Globus pallidus (tissue), 1 donor: ENCODE measurements at regions not wholly inside any gene's neighbourhood (a gene's known extent, or its start where the extent isn't known, plus 50 kb on each side); places are given as distances from the start of the nearest gene placed in this dataset.
"Not testable (repeated sequence)": the region's sequence is repeated elsewhere in the genome, so short reads cannot be mapped to it uniquely, and the experiment has no call there.

Source experiments
- DNase-seq: peaks from one replicate; pipeline ENCODE4 v3.0.0-alpha.2; 2015; ENCODE audit warnings: low spot score

DNA sequence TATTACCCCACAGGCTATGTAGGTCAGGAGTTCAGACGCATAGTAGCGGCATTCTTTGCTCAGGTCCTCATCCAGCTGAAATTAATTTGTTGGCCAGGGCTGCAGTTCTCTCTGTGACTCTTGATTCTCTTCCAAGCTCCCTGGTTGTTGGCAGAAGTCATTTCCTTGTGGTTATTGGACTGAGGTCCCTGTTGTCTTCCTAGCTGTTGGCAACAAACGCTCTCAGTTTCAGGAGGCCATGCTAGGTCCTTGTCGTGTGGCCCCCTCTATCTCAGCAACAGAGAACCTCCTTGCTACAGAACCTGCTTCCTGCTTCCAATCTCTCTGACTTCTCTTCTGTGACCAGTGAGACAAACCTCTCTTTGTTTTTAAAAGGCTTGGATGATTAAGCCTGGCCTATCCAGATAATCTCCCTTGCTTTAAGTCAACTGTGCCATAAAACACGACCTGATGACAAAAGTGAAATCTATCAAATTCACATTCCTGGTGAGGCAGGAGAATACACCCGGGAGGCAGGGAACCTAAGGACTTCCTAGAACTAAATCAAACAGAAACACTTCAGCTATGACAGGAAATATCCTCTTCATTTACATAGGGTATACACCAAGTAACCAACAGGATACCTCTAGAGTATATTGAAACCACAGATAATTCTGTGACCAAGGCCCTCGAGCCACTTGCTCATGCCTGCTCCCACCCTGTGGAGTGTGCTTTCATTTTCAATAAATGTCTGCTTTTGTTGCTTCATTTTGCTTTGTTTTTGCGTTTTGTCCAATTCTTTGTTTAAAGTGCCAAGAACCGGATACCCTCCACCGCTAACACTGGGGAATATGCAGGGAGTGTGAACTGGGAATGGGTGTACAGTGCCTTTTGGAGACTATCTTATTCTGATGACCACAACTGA is 196.0 kb downstream of the BTBD3 start:
- DNase-seq = peak; percentile 64

DNA sequence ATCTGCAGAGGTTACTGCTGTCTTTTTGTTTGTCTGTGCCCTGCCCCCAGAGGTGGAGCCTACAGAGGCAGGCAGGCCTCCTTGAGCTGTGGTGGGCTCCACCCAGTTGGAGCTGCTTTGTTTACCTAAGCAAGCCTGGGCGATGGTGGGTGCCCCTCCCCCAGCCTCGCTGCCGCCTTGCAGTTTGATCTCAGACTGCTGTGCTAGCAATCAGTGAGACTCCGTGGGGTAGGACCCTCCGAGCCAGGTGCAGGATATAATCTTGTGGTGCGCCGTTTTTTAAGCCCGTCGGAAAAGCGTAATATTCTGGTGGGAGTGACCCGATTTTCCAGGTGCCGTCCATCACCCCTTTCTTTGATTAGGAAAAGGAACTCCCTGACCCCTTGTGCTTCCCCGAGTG is 211.4 kb downstream of the BTBD3 start:
- DNase-seq = not testable (repeated sequence)

DNA sequence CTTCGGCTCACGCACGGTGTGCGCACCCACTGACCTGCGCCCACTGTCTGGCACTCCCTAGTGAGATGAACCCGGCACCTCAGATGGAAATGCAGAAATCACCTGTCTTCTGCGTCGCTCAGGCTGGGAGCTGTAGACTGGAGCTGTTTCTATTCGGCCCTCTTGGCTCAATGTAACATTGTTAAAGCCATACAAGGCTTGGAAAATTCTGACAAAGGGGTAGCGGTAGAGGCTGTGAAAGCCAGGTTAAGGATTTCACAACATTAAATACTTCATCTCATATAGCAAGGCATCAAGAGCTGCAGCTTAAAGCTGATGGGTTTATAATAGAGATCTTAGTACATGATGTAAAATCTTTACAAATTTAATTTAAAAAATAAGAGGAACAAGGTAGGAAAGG is 211.8 kb downstream of the BTBD3 start:
- DNase-seq = not testable (repeated sequence)

DNA sequence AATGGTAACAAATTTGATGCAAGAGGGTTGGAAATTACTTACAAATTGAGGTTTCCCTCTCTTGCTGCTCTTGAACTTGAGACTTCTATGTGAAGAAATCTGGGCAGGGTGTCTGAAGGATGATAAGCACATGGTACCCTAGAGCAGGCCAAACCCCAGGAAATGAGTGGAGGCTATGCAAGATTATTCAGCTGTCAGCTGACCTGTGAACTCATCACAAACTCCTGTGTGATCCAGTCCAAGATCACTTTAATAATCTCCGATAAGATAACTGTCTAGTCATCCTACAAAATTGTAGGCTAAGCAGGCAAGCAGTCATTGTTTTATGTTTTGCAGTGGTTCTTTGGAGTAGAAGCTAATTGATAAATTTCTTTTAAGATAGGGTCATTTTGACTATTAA is 213.1 kb downstream of the BTBD3 start:
- no peak for DNase-seq

DNA sequence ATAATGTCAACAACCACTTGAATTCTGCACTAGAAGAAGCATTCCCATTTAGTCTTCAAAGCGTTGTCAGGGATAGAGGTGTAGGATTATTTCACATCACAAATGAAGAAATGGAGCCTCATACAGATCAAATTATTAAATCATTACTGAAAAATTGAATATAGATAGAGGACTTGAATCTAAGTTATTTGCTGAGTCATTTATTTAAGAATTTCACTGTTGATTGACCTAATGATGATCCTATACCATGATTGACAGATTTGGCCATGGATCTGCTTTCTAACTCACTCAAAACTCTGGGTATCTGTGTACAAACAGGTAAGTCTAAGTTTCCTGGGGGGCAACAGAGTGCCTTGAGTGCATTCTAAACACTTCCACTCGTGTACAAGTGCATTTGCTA is 215.9 kb downstream of the BTBD3 start:
- DNase-seq = no peak

DNA sequence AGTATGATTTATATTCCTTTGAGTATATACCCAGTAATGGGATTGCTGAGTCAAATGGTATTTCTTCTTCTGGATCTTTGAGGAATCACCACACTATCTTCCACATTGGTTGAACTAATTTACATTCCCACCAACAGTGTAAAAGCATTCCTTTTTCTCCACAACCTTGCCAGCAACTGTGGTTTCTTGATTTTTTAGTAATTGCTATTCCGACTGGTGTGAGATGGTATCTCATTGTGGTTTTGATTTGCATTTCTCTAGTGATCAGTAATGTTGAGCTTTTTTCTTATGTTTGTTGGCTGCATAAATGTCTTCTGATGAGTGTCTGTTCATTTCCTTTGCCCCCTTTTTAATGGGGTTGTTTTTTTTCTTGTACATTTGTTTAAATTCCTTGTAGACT is 228.3 kb downstream of the BTBD3 start:
- not testable (repeated sequence) for DNase-seq

DNA sequence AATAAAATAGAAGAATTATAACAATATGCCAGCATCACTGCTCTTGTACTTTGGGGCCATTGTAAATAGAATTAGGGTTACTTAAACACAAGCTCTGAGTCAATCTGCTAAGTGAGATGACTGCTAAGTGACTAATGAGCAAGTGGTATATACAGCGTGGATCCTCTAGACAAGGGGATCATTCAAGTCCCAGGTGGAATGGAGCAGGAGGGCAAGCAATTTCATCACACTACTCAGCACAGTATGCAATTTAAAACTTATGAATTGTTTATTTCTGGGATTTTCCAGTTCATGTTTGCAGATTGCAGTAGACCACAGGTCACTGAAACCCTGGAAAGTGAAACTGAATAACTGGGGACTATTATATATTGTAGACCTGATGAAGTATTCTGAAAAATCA is 235.3 kb downstream of the BTBD3 start:
- DNase-seq = no peak

DNA sequence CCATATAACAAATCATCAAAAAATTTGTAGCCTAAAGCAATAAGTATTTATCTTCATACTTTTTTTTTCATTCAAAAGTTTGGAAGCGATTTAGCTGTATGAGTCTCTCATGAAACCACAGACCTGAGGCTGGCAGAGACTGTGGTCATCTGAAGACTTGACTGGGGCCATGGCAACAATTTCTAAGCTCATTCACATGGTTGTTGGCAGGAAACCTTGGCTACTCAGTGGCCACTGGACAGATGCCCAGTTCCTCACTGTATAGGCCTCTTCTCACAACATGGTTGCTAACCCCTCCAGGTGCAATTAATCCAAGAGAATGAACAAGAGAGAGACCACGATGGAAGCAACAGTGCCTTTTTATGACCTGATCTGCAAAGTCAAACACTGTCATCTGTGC is 235.9 kb downstream of the BTBD3 start:
- DNase-seq = no peak

DNA sequence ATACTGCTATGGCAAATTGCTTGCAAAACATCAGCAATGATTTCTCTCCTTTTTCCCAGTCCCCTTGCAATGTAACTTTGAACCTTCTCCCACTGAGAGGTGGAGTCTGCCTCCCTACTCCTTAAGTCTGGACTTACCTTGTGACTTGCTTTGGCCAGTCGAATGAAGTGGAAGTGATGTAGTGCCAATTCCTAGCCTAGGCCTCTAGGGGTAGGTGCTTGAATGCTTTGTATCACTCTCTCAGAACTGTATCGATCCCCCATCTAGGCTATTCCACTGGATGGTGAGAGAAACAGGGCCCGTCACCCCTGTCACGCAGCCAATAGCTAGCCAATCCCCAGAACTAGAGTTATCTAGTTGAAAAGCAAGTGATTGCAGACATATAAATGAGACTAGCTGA is 238.6 kb downstream of the BTBD3 start:
- DNase-seq = no peak

DNA sequence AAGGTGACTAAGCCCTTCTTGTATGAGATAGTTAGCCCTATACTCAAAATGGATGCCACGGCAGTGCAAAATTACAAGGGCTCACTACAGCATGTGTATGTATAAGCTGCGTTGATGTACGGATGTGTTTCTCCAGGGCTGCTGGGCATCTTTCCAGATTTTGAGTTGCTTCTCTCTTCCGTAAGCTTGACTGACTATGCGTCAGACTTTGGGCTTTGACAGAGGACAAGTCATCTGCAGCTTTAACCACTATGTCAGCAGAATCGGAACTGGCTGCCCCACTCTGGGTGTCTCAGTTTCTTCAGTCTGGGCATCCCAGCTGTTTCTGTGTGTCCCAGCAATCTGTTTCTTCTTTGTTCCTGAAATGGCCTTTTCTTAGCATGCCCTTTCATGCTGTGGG is 241.6 kb downstream of the BTBD3 start:
- no peak for DNase-seq

DNA sequence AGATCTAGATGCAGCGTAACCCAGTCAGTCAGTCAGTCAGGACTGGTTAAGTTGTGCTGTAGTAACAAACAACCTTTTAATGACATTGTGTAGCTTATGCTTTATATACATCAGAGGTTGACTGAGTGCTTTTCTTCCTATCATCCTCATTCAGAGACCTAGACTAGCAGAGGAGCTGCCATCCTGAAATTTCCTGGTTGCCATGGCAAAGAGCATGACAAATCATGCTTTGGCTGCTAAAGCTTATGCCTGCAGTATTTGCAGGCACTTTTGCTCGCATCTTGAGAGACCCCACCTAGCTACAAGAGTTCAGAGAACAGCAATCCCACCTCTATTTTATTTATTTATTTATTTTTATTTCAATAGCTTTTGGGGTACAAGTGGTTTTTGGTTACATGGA is 244.0 kb downstream of the BTBD3 start:
- DNase-seq = no peak

DNA sequence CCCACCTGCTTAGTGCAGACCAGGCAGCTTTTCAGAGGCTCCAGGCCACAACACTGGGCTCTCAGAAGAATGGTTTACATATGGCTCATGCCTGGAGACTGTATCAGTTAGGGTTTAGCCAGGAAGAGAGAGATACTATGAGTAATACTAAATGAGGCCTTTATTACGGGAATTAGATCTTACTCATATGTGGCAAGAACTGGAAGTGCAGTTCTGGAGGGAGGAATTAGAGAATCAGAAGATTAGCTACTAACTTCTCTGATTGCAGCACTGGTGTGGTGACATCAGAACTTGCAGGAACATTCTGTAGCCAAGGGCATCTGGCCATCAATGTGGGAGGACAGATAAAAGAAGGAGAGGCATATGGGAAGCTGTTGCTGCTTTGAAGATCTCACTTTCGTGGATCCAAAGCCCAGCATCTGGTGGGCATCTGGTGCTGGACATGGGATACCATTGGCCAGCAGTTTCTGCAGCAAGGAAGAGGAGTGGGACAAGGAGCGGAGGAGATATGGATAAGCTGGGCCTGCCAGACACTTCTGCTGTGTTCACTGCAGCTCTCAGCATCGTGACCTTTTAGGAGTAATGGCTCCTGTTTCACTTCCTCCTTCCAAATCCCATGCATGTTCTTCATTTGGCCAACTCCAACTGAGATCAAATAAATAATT is 248.5 kb downstream of the BTBD3 start:
- no peak for DNase-seq

DNA sequence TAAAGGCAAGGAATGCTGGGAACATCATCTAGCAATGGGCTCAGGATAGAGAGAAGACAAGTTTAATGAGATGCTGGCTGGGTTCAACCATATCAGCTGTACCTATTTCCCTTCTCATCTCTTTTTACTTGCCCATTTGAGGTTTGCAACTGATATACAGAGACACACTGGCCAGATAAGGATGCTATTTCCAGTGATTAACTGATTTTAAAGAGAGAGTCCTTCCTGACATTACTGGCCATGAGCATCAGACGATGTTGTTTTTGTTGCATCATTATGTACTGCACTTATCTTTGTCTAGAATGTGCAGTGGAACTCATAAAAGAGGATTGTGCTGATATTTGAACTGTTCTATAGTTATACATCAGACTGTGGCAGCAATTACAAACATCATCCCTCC is 252.7 kb downstream of the BTBD3 start:
- DNase-seq = no peak

DNA sequence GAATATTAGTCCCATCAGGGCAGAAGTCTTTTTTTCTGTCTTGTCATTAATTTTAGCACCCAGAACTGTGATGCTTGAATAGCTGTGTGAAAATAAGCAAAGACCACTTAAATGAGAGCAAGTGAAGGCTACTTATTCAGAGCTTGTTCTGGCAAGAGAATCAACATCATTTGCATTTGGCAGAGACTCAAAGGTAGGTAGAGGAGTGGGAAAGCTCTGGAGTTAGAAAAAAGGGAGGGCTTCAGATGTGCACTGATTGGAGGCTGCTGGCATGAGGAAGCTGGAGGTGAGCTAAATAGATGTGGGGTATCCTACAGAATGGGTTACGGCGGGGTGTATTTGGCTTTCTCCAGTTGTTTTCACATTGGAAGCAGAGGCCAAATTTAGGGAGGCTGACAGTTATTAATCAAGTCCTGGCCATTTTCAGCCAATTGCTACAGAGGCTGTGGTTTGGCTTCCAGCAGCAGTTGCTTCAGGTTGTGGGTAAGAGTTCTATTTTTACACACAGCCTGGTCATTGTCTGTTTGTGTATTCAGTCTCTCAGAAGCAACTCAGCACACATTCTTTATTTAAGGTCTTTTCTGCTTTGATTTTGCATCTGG is 254.3 kb downstream of the BTBD3 start:
- no peak for DNase-seq

DNA sequence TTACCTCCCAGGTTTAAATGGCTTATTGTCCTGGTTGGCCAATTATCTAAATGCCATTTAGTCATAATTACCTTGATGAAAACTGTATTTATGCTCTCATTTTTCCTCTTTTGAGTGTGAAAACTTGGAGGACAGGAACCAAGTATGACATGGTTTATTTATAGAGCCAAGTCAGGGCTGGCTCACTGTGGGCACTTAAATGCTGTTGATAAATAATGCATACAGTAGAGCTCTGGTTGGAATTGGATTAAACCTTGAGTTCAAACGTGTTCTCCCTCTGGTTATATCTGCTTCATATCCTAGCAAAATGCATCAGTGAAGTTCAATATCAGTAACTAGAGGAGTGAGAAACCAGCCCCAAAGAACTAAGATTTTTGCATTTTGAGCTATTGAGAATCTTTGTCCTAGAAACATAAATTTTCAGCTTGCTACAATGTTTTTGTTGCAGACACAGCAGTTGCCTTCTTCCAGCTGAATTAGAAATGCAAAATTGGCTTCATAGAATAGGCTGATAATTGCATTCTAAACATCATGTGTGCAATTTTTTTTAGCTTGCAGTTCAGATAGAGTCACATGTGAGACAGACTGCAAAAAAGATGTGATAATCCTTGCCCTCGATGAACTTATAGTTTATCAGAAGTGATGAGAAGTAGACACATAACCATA is 255.8 kb downstream of the BTBD3 start:
- DNase-seq = no peak

DNA sequence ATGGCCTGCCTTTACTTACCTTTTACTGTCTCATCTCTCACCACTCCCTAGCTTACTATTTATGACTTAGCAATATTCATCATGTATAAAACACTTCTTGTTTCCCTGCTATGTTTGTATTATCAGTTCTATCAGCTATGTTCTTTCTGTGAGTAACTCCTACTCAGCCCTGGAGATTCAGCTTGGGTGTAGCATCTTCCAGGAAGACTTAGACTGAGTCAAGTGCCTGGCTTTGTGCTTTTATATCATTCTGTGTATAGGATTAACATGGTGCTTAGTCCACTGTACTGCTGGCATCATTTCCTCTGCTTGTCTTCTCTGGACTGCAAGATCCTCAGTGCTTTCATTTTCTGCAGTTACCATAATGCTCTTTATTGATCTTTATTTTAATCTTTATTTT is 257.8 kb downstream of the BTBD3 start:
- DNase-seq = no peak

DNA sequence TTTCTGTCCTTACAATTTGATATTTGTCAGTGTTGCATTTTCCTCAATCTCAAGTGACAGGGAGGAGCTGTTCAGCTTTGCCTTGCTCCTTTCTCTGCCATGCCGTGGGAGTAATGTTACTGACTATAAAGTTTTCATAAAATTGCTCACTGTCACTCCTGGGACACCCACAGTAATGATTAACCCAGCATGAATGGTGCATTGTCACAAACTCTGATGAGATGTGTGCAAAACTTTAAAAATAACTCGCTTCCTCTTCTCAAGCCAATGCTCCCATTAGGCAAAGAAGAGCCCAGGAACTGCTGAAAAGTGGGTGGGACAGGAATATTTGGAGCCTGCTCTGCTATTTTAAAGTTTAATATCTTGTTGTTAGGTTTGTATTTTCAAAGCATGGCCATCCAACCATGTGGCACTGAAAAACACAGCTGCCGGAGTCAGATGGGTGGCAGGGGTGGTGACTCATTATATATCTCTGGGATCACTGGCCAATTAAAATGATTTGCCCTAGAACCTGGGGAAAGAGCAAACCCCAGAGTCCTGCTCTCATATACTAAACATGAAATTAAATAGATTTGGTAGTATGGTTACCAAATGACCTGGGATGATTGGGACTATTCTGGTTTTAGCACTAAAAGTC is 260.1 kb downstream of the BTBD3 start:
- DNase-seq = peak; percentile 26

DNA sequence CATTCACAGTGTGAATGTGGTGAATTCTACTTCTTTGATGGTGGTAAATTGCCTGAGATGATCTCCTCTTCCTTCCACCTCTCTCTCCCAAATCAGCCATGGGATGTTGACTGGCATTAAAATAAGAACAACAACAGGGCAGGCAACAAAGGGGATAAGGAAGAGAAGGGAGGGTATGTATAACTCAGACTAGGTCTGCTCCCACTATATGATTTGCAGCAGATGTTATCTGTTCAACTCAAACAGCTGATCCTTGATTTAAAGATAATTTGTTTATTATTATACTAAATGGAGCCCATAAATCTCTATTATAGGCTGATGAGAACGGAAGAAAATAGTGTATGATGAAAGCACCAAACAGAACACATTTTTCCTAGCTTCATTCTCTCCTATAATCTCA is 262.0 kb downstream of the BTBD3 start:
- no peak for DNase-seq

DNA sequence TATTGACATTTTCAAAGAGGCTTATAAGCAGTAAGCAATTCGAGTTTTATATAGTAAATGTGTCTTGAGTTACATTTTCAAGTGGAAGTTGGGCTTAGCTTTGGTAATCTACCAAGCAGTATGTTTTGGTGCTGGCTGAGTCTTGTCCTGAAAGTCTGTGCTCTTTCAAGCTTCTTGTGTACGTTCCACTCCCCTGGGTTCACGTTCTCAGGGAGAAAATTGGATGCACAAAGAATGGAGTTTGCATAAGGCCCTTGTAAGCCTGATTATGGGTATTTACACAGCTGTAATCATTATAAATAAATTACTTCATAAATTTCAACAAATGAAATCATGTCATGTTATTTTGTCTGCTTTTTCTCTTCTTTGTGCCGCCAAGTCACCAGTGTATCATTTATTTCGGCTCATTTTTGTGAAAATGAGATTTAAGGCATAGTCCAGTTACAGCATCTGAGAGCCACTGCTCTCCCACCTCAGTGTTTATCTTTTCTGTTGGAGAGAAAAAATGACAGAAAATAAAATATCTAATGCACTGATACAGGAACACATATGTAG is 262.5 kb downstream of the BTBD3 start:
- DNase-seq = no peak

DNA sequence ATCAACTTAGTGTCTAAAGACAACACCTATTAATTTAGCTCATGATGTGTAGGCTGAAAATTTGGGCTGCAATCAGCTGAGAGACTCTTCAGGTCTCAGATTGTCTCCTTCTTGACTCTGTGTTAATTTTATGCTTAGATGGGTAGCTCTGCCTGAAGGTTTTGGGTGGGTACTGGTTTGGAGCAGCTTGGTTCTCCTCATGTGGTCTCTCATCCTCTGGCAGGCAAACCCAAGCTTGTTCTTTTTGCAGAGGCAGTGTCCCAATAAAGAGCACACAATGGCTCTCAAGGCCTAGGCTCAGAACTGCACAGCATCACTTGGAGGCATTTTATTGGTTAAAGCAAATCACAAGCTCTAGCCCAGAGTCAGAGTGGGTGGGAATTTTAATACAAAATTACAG is 280.6 kb downstream of the BTBD3 start:
- DNase-seq = no peak

DNA sequence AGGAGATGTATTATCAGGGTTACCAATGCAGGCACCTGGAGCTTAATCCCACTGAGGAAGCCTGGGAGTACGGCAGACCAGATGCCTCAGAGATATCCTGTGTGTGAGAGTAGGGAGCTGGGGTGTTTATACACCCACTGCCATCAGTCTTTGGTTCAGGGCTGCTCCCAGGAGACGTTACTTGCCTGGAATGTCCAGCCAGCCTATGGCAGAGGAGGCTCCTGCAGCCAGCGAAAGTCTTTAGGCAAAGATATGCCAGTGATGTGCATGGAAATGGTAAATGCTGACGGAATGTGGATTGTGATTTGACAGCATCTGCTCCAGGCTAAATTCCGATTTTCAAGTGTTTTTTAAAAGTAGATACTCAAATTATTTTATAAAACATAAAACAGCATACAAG is 282.0 kb downstream of the BTBD3 start:
- no peak for DNase-seq
